ENCODE measurements at regions not wholly inside any gene's neighbourhood (a gene's known extent, or its start where the extent isn't known, plus 50 kb on each side); places are given as distances from the start of the nearest gene placed in this dataset.

- Histone ChIP-seq H3K9ac (ENCODE audit: low read length) (no peak overlapping the region), H3K4me2 (ENCODE audit: low read length) (no peak overlapping the region), H3K36me3 (ENCODE audit: insufficient read depth, low read length) (no peaks in the 10 kb centered on the region), H3K9me2 (ENCODE audit: insufficient read depth, low read length) (no peaks in the 10 kb centered on the region), H3K4me3 (ENCODE audit: low read length) (no peak overlapping the region), H4K20me1 (ENCODE audit: insufficient read depth) (no peaks in the 10 kb centered on the region), H3F3A (ENCODE audit: insufficient read depth, low read length, poor library complexity, severe bottlenecking) (no peaks in the 10 kb centered on the region), H3K27me3 (ENCODE audit: insufficient read depth, low read depth, low read length) (no peaks in the 10 kb centered on the region), H2AFZ (ENCODE audit: low read depth, low read length) (no peak overlapping the region), H3K27ac (ENCODE audit: low read length) (no peak overlapping the region), H3K79me2 (replicated peaks; ENCODE audit: insufficient read depth, low read length) (no peaks in the 10 kb centered on the region), H3K9me3 (ENCODE audit: low read length) (no peaks in the 10 kb centered on the region)
- TF ChIP-seq POLR2AphosphoS5 (IDR thresholded peaks at IDR 0.05) = no peak
Measured at GRCh38 chr4:114273238-114273637, 293.8 kb upstream of the ARSJ start.

- TF ChIP-seq REST (IDR thresholded peaks at IDR 0.05; ENCODE audit: borderline replicate concordance) = no peak
- no peak for TF ChIP-seq EP300 (conservative IDR thresholded peaks at IDR 0.05; ENCODE audit: poor library complexity, severe bottlenecking)
- TF ChIP-seq POLR2AphosphoS5 (IDR thresholded peaks at IDR 0.05) = no peak
- no peak for TF ChIP-seq EZH2 (IDR thresholded peaks at IDR 0.05; ENCODE audit: borderline replicate concordance, insufficient read depth, low read length, poor library complexity, severe bottlenecking)
- no peak for TF ChIP-seq MXI1 (conservative IDR thresholded peaks at IDR 0.05; ENCODE audit: poor library complexity, severe bottlenecking)
- no peak overlapping the region for H3K4me2 ChIP-seq (ENCODE audit: low read length)
- no peak overlapping the region for H2AFZ ChIP-seq (ENCODE audit: low read depth, low read length)
Measured at GRCh38 chr4:114277690-114278089, 298.2 kb upstream of the ARSJ start.

DNA sequence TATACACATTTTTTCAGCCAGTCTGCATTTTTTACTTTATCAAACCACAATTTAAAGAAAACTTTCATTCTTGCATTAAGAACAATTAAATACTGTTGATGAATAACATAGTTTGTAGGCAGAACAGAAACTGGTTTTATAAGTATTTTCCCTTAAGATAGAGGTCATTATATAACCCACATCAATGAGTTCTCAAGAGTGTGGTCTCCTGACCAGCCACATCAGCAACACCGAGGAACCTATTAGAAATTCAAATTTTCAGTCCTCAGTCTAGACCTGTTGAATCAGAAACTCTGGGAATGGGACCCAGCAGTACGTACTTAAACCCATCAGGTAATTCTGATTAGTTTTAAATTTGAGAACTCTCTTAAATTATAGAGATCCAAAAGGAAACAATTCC, 299.6 kb upstream of the ARSJ start:
- TF ChIP-seq, protein P1, sequence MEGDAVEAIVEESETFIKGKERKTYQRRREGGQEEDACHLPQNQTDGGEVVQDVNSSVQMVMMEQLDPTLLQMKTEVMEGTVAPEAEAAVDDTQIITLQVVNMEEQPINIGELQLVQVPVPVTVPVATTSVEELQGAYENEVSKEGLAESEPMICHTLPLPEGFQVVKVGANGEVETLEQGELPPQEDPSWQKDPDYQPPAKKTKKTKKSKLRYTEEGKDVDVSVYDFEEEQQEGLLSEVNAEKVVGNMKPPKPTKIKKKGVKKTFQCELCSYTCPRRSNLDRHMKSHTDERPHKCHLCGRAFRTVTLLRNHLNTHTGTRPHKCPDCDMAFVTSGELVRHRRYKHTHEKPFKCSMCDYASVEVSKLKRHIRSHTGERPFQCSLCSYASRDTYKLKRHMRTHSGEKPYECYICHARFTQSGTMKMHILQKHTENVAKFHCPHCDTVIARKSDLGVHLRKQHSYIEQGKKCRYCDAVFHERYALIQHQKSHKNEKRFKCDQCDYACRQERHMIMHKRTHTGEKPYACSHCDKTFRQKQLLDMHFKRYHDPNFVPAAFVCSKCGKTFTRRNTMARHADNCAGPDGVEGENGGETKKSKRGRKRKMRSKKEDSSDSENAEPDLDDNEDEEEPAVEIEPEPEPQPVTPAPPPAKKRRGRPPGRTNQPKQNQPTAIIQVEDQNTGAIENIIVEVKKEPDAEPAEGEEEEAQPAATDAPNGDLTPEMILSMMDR (IDR thresholded peaks at IDR 0.05; ENCODE audit: poor library complexity, severe bottlenecking) = no peak
- TF ChIP-seq EZH2 (IDR thresholded peaks at IDR 0.05; ENCODE audit: borderline replicate concordance, insufficient read depth, low read length, poor library complexity, severe bottlenecking) (no peak), SMC3 (conservative IDR thresholded peaks at IDR 0.05; ENCODE audit: poor library complexity) (no peak), REST (IDR thresholded peaks at IDR 0.05; ENCODE audit: borderline replicate concordance) (no peak), MXI1 (conservative IDR thresholded peaks at IDR 0.05; ENCODE audit: poor library complexity, severe bottlenecking) (no peak), RAD21 (conservative IDR thresholded peaks at IDR 0.05) (no peak), POLR2AphosphoS5 (IDR thresholded peaks at IDR 0.05) (no peak), EP300 (conservative IDR thresholded peaks at IDR 0.05; ENCODE audit: poor library complexity, severe bottlenecking) (no peak), TAF1 (IDR thresholded peaks at IDR 0.05; ENCODE audit: low read depth) (no peak)
- H3K4me3 ChIP-seq (ENCODE audit: low read length) = no peak overlapping the region
- H3K9ac ChIP-seq (ENCODE audit: low read length) = no peak overlapping the region
- no peaks in the 10 kb centered on the region for H3K9me3 ChIP-seq (ENCODE audit: low read length)
- no peaks in the 10 kb centered on the region for H3K36me3 ChIP-seq (ENCODE audit: insufficient read depth, low read length)
- H3K79me2 ChIP-seq (replicated peaks; ENCODE audit: insufficient read depth, low read length) = no peaks in the 10 kb centered on the region
- H4K20me1 ChIP-seq (ENCODE audit: insufficient read depth) = no peaks in the 10 kb centered on the region
- H3K4me2 ChIP-seq (ENCODE audit: low read length) = no peak overlapping the region
- H3K9me2 ChIP-seq (ENCODE audit: insufficient read depth, low read length) = no peaks in the 10 kb centered on the region
- no peak overlapping the region for H3K27ac ChIP-seq (ENCODE audit: low read length)
- no peak overlapping the region for H2AFZ ChIP-seq (ENCODE audit: low read depth, low read length)
- no peaks in the 10 kb centered on the region for H3F3A ChIP-seq (ENCODE audit: insufficient read depth, low read length, poor library complexity, severe bottlenecking)
- H3K27me3 ChIP-seq (ENCODE audit: insufficient read depth, low read depth, low read length) = no peaks in the 10 kb centered on the region

More at GRCh38 chr4:114277690-114278089, 298.2 kb upstream of the ARSJ start:
- Histone ChIP-seq H3K79me2 (replicated peaks; ENCODE audit: insufficient read depth, low read length) (no peaks in the 10 kb centered on the region), H3K27ac (ENCODE audit: low read length) (no peak overlapping the region), H3K9me2 (ENCODE audit: insufficient read depth, low read length) (no peaks in the 10 kb centered on the region), H3K4me3 (ENCODE audit: low read length) (no peak overlapping the region), H3K36me3 (ENCODE audit: insufficient read depth, low read length) (no peaks in the 10 kb centered on the region), H3K9me3 (ENCODE audit: low read length) (no peaks in the 10 kb centered on the region), H3F3A (ENCODE audit: insufficient read depth, low read length, poor library complexity, severe bottlenecking) (no peaks in the 10 kb centered on the region), H3K27me3 (ENCODE audit: insufficient read depth, low read depth, low read length) (no peaks in the 10 kb centered on the region), H3K9ac (ENCODE audit: low read length) (no peak overlapping the region), H4K20me1 (ENCODE audit: insufficient read depth) (no peaks in the 10 kb centered on the region)
